Mesendoderm (in vitro differentiated cells): ENCODE measurements at regions not wholly inside any gene's neighbourhood (a gene's known extent, or its start where the extent isn't known, plus 50 kb on each side); places are given as distances from the start of the nearest gene placed in this dataset.
"Not testable (repeated sequence)": the region's sequence is repeated elsewhere in the genome, so short reads cannot be mapped to it uniquely, and the experiment has no call there.

Experiments used
- DNase-seq: peaks from one replicate; pipeline ENCODE4 v3.0.0; 2013
- H2AK5ac ChIP-seq: 2 replicates; pipeline ENCODE4 v1.6.1; 2013; ENCODE audit warnings: low read length, inconsistent platforms
- H2BK120ac ChIP-seq: 2 replicates; pipeline ENCODE4 v1.6.1; 2013; ENCODE audit warnings: low read depth, mild to moderate bottlenecking, low read length, moderate library complexity, mixed read lengths
- H2BK15ac ChIP-seq: replicated peaks from 2 replicates; pipeline ENCODE4 v1.6.1; 2013; ENCODE audit warnings: low read depth, mild to moderate bottlenecking, moderate library complexity
- H2BK5ac ChIP-seq: 2 replicates; pipeline ENCODE4 v1.6.1; 2013; ENCODE audit warnings: low read length, inconsistent platforms
- H3K18ac ChIP-seq: 2 replicates; pipeline ENCODE4 v1.6.1; 2013; ENCODE audit warnings: mild to moderate bottlenecking, low read length, mixed read lengths
- H3K23ac ChIP-seq: one replicate; pipeline ENCODE4 v1.6.1; 2013; ENCODE audit warnings: low read length
- H3K27ac ChIP-seq: 2 replicates; pipeline ENCODE4 v1.5.1; 2013; ENCODE audit warnings: low read depth, mild to moderate bottlenecking, inconsistent platforms, low read length, moderate library complexity
- H3K27me3 ChIP-seq: 2 replicates; pipeline ENCODE4 v1.6.1; 2013; ENCODE audit warnings: low read length, control low read depth, mild to moderate bottlenecking, inconsistent platforms; ENCODE audit not compliant: insufficient read depth, poor library complexity
- H3K36me3 ChIP-seq: 2 replicates; pipeline ENCODE4 v1.6.1; 2013; ENCODE audit warnings: low read length, inconsistent platforms; ENCODE audit not compliant: control insufficient read depth, insufficient read depth
- H3K4ac ChIP-seq: one replicate; pipeline ENCODE4 v1.6.1; 2013; ENCODE audit warnings: low read depth, mild to moderate bottlenecking, low read length, moderate library complexity
- H3K4me1 ChIP-seq: 2 replicates; pipeline ENCODE4 v1.6.1; 2013; ENCODE audit warnings: low read depth, low read length, inconsistent platforms; ENCODE audit not compliant: control insufficient read depth
- H3K4me2 ChIP-seq: 2 replicates; pipeline ENCODE4 v1.6.1; 2013; ENCODE audit warnings: low read length
- H3K4me3 ChIP-seq: 2 replicates; pipeline ENCODE4 v1.5.1; 2013; ENCODE audit warnings: mild to moderate bottlenecking, low read length
- H3K56ac ChIP-seq: one replicate; pipeline ENCODE4 v1.6.1; 2013; ENCODE audit warnings: low read length
- H3K79me1 ChIP-seq: 2 replicates; pipeline ENCODE4 v1.6.1; 2013; ENCODE audit warnings: low read length, inconsistent platforms
- H3K79me2 ChIP-seq: 2 replicates; pipeline ENCODE4 v1.6.1; 2013; ENCODE audit warnings: mild to moderate bottlenecking, low read length; ENCODE audit not compliant: control insufficient read depth, insufficient read depth
- H3K9ac ChIP-seq: 2 replicates; pipeline ENCODE4 v1.6.1; 2013; ENCODE audit warnings: low read length, inconsistent platforms
- H4K5ac ChIP-seq: one replicate; pipeline ENCODE4 v1.6.1; 2013; ENCODE audit warnings: low read length
- H4K8ac ChIP-seq: one replicate; pipeline ENCODE4 v1.6.1; 2013; ENCODE audit warnings: low read depth, mild to moderate bottlenecking, control low read depth, low read length, moderate library complexity
- WGBS: extraction: QIAGEN DNeasy Blood & Tissue Kit; methylation state at CpG from one replicate; pipeline ENCODE4 v1.1.7; 2013; ENCODE audit warnings: low lambda C conversion rate, missing lambda C conversion rate; ENCODE audit not compliant: insufficient coverage; ENCODE audit errors: extremely low coverage; 5-methylcytosine and 5-hydroxymethylcytosine counted together

DNA sequence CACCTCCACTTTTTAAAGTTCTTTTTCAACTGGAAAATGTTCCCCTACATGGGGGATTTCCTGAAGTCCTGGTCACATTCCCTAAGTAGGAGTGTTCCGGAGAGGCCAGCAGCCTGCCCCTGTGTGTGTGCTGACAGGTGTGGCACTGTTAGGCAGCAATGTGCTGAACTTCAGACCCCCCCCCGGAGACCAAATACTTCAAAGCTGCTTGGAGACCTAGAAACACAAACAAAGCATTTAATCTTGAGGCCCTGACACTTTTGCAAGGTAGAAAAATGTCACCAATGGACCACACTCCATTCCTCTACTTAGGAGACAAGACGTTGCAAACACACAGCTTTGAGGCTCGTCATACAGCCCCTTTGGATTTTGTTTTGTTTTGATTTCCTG, 259.6 kb upstream of the CTNNB1 start:
- Histone ChIP-seq H2BK120ac (no peak overlapping the region), H4K8ac (no peak overlapping the region), H2BK15ac (no peak overlapping the region), H3K4ac (no peak overlapping the region), H3K4me1 (no peaks in the 10 kb centered on the region), H2BK5ac (no peak overlapping the region), H3K27me3 (no peaks in the 10 kb centered on the region), H3K18ac (no peak overlapping the region), H3K4me3 (no peak overlapping the region), H4K5ac (no peak overlapping the region), H3K56ac (no peak overlapping the region), H3K79me1 (no peaks in the 10 kb centered on the region), H3K79me2 (no peaks in the 10 kb centered on the region), H3K9ac (no peak overlapping the region), H3K36me3 (no peaks in the 10 kb centered on the region), H3K4me2 (no peak overlapping the region), H2AK5ac (no peak overlapping the region), H3K23ac (no peak overlapping the region), H3K27ac (no peak overlapping the region)
- no CpG with 5 or more reads among the region's 4 CpGs for WGBS
- peak; percentile 18 for DNase-seq

DNA sequence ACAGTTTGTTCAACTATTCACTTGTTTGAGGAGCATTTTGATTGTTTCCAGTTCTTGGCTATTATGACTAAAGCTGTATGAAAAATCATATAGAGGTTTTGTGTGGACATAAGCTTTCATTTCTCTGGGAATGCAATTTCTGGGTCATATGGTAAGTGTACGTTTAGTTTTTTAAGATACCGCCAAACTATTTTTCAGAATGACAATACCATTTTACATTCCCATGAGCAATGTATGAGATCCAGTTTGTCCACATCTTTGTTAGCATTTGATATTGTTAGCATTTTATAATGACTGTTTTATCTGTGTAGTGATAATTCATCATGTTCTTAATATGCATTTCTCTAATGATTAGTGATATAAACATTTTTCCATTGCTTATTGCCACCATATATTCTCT, 258.7 kb upstream of the CTNNB1 start:
- no peak overlapping the region for H3K27ac ChIP-seq
- H3K4me3 ChIP-seq, result no peak overlapping the region
- no peak overlapping the region for H3K4ac ChIP-seq
- no peaks in the 10 kb centered on the region for H3K36me3 ChIP-seq
- no peak overlapping the region for H2BK15ac ChIP-seq
- H3K9ac ChIP-seq, result no peak overlapping the region
- no peak for DNase-seq
- H2BK5ac ChIP-seq, result no peak overlapping the region
- no peak overlapping the region for H4K8ac ChIP-seq
- no peaks in the 10 kb centered on the region for H3K27me3 ChIP-seq
- H3K79me2 ChIP-seq, result no peaks in the 10 kb centered on the region
- no peaks in the 10 kb centered on the region for H3K79me1 ChIP-seq
- H2BK120ac ChIP-seq, result no peak overlapping the region
- no peak overlapping the region for H2AK5ac ChIP-seq
- H3K18ac ChIP-seq, result no peak overlapping the region
- H4K5ac ChIP-seq, result no peak overlapping the region
- no peak overlapping the region for H3K56ac ChIP-seq
- H3K4me1 ChIP-seq, result no peaks in the 10 kb centered on the region
- no peak overlapping the region for H3K4me2 ChIP-seq
- H3K23ac ChIP-seq, result no peak overlapping the region
- no CpG with 5 or more reads among the region's 2 CpGs for WGBS

DNA sequence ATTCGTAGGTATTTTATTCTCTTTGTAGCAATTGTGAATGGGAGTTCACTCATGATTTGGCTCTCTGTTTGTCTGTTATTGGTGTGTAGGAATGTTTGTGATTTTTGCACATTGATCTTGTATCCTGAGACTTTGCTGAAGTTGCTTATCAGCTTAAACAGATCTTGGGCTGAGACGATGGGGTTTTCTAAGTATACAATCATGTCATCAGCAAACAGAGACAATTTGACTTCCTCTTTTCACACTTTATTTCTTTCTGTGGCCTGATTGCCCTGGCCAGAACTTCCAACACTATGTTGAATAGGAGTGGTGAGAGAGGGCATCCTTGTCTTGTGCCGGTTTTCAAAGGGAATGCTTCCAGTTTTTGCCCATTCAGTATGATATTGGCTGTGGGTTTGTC, 252.3 kb upstream of the CTNNB1 start:
- not testable (repeated sequence) for H4K5ac ChIP-seq, H4K8ac ChIP-seq, H3K4me1 ChIP-seq, H3K23ac ChIP-seq, H3K79me2 ChIP-seq, H3K27ac ChIP-seq, H3K18ac ChIP-seq, H3K4ac ChIP-seq, H3K9ac ChIP-seq, H3K4me2 ChIP-seq, H3K56ac ChIP-seq, H3K36me3 ChIP-seq, H3K27me3 ChIP-seq, H3K79me1 ChIP-seq, H2BK120ac ChIP-seq, DNase-seq, H2BK5ac ChIP-seq, H2BK15ac ChIP-seq, H3K4me3 ChIP-seq, H2AK5ac ChIP-seq
- no CpG with 5 or more reads among the region's 3 CpGs for WGBS

DNA sequence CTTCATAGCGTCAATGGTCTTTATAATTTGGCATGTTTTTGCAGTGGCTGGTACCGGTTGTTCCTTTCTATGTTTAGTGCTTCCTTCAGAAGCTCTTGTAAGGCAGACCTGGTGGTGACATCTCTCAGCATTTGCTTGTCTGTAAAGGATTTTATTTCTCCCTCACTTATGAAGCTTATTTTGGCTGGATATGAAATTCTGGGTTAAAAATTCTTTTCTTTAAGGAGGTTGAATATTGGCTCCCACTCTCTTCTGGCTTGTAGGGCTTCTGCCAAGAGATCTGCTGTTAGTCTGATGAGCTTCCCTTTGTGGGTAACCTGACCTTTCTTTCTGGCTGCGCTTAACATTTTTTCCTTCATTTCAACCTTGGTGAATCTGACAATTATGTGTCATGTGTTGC, 250.0 kb upstream of the CTNNB1 start:
- not testable (repeated sequence) for H3K36me3 ChIP-seq, H3K79me2 ChIP-seq, H3K79me1 ChIP-seq, H3K18ac ChIP-seq, H3K9ac ChIP-seq, DNase-seq, H3K23ac ChIP-seq, H2BK120ac ChIP-seq, H2BK5ac ChIP-seq, H3K56ac ChIP-seq, H3K4me3 ChIP-seq, H2AK5ac ChIP-seq, H3K27me3 ChIP-seq, H3K27ac ChIP-seq, H4K5ac ChIP-seq, H3K4me2 ChIP-seq, H3K4ac ChIP-seq, H2BK15ac ChIP-seq, H4K8ac ChIP-seq, H3K4me1 ChIP-seq
- no CpG with 5 or more reads among the region's 3 CpGs for WGBS

DNA sequence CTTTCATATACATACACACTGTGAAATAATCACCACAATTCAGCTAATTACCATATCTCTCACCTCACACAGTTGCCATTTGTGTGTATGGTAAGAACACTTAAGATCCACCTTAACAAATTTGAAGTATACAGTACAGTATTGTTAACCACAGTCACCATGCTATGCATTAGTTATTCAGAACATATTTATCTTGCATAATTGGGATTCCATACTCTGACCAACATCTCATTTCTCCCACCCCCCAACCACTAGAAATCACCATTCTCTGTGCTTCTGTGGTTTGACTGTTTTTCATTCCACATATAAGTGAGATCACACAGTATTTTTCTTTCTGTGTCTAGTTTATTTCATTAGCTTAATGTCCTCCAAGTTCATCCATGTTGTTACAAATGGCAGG, 247.7 kb upstream of the CTNNB1 start:
- Histone ChIP-seq H3K36me3 (no peaks in the 10 kb centered on the region), H3K9ac (no peak overlapping the region), H3K23ac (no peak overlapping the region), H3K4me2 (no peak overlapping the region), H3K4me1 (no peaks in the 10 kb centered on the region), H3K56ac (no peak overlapping the region), H3K79me2 (no peaks in the 10 kb centered on the region), H4K5ac (no peak overlapping the region), H2BK15ac (no peak overlapping the region), H3K27ac (no peak overlapping the region), H2BK5ac (no peak overlapping the region), H3K4ac (no peak overlapping the region), H3K27me3 (no peaks in the 10 kb centered on the region), H3K4me3 (no peak overlapping the region), H2BK120ac (no peak overlapping the region), H3K79me1 (no peaks in the 10 kb centered on the region), H4K8ac (no peak overlapping the region), H3K18ac (no peak overlapping the region), H2AK5ac (no peak overlapping the region)
- no peak for DNase-seq

DNA sequence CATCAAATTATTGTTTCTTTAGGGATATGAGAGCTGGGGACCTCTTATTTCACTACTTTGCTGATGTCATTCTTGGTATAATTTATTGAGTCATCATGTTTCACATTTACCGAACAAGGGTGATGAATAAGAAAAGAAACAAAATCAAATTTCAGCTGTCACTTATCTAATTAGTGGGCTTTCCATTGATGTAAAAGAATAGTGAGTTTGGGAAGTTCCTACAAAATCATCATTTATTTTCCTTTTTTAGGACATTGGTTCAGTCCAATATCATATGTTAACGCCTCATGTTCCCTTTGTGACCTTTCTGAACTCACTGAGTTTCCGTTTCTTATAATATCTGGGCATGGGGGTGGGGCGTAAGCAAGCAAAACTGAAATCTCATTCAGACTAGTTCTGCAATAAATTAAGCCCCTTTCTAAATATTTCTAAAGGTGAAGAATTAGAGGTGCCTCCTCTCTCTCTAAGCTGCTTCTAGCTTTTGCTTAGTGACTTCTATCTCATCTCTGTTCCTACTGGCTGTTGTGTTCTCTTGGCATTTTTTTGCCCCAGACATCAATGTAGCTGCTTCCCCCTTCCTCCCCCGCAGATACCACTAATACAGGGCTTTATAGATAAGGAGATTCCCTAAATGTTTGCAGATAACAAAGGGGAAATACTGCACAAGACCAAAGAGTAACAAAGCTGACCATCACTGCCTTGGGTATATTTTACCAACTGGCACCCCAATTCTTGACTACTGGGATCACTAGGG, 238.0 kb upstream of the CTNNB1 start:
- no peaks in the 10 kb centered on the region for H3K4me1 ChIP-seq
- no peak overlapping the region for H4K8ac ChIP-seq
- no peak overlapping the region for H3K4ac ChIP-seq
- H2BK5ac ChIP-seq, result no peak overlapping the region
- no peak overlapping the region for H2BK15ac ChIP-seq
- DNase-seq, result peak; percentile 46
- H3K79me2 ChIP-seq, result no peaks in the 10 kb centered on the region
- no peak overlapping the region for H3K23ac ChIP-seq
- H3K9ac ChIP-seq, result no peak overlapping the region
- no peak overlapping the region for H4K5ac ChIP-seq
- H3K27me3 ChIP-seq, result no peaks in the 10 kb centered on the region
- H3K79me1 ChIP-seq, result no peaks in the 10 kb centered on the region
- no peak overlapping the region for H3K4me3 ChIP-seq
- no peak overlapping the region for H3K4me2 ChIP-seq
- H3K36me3 ChIP-seq, result no peaks in the 10 kb centered on the region
- no peak overlapping the region for H2BK120ac ChIP-seq
- no peak overlapping the region for H3K56ac ChIP-seq
- H3K27ac ChIP-seq, result no peak overlapping the region
- no peak overlapping the region for H2AK5ac ChIP-seq
- no CpG with 5 or more reads among the region's 5 CpGs for WGBS
- H3K18ac ChIP-seq, result peak overlapping the region; percentile 41
